RWPE1 (cell line): ENCODE measurements at regions not wholly inside any gene's neighbourhood (a gene's known extent, or its start where the extent isn't known, plus 50 kb on each side); places are given as distances from the start of the nearest gene placed in this dataset.

Source experiments
- CTCF ChIA-PET: fragments of 350-600 bp; sonication (Branson Sonifier 250); formaldehyde crosslinking; extraction: SDS; loops from one replicate; lab custom pipeline; 2021; lab: Yijun Ruan, JAX
- POLR2A ChIA-PET: fragments of 400-600 bp; formaldehyde crosslinking; extraction: SDS; loops from one replicate; lab custom pipeline; 2020; ENCODE audit warnings: antibody characterized with exemption; ENCODE audit not compliant: low non-redundant PET; lab: Yijun Ruan, JAX
- DNase-seq: peaks from one replicate; pipeline ENCODE4 v3.0.0; 2012; ENCODE audit warnings: low spot score
- H3K27ac ChIP-seq: fragments of 450-650 bp; 2 replicates; pipeline ENCODE4 v1.5.1; 2017
- TF ChIP-seq, protein P1 (sequence below): fragments of 450-650 bp; conservative IDR thresholded peaks from 2 replicates; pipeline ENCODE4 v1.5.1; 2017; ENCODE audit warnings: low read depth, mild to moderate bottlenecking

DNA sequence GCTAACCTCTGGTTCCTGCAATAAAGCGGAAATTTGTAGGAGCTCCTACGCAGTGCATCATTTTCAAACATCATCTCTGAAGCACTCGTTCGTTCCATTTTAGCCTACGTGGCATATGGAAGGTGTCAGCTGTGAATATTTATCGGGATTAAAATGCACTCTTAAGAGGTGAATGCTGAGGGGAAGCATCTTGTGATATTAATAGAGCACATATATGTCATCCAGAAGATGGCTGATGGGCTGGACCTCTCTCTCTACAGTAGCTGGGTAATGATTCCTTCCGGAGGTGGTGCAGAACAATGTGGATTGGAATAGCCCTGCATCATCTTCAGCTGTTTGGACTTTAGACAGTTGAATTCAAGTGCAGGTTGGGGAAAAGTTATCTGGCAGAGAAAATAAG, 478.7 kb downstream of the DMAC1 start:
- no peak for DNase-seq
- ChIA-PET CTCF (no interaction called here), POLR2A (no interaction called here)
- H3K27ac ChIP-seq: no peak overlapping the region
- TF ChIP-seq, protein P1, sequence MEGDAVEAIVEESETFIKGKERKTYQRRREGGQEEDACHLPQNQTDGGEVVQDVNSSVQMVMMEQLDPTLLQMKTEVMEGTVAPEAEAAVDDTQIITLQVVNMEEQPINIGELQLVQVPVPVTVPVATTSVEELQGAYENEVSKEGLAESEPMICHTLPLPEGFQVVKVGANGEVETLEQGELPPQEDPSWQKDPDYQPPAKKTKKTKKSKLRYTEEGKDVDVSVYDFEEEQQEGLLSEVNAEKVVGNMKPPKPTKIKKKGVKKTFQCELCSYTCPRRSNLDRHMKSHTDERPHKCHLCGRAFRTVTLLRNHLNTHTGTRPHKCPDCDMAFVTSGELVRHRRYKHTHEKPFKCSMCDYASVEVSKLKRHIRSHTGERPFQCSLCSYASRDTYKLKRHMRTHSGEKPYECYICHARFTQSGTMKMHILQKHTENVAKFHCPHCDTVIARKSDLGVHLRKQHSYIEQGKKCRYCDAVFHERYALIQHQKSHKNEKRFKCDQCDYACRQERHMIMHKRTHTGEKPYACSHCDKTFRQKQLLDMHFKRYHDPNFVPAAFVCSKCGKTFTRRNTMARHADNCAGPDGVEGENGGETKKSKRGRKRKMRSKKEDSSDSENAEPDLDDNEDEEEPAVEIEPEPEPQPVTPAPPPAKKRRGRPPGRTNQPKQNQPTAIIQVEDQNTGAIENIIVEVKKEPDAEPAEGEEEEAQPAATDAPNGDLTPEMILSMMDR: no peak

DNA sequence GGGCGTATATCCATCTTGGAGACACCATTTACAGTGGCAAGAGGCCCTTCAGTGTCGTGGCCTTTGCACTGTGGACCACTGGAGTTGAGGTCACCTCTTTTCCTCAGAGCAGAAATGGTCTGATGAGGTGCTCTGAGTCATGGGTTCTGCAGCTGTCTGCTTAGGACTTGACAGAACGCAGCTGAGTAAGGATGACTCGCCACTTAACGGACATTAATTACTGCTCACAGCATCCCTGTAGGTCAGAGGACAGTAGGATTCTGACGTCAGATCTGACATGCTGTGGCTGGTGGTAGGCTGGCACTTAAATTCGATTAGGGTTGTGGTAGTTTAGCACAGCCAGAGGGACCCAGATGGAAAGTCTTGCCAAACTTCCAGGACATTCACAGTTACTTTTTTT, 479.4 kb downstream of the DMAC1 start:
- peak; percentile 12 for DNase-seq
- ChIA-PET CTCF (no interaction called here), POLR2A (no interaction called here)
- TF ChIP-seq, protein P1: no peak
- no peak overlapping the region for H3K27ac ChIP-seq

DNA sequence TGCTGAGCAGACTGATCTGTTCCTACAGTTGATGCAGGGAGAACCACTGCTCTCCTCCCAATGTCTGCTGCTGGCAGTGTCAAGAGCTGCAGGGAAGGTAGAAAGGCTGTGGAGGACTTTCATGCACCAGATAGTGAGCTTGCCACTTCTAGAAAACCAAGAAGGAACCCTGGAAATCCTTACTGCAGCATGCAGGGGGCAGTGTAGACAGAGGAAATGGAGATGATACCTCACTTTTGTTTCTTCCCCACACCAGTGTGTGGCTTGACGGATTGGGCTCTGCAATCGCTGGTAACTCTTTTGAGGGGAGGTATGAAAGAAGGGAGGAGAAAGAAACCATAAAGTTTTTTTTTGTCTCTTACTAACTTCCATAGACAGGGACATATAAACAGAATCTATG, 480.7 kb downstream of the DMAC1 start:
- no peak overlapping the region for H3K27ac ChIP-seq
- ChIA-PET CTCF (no interaction called here), POLR2A (no interaction called here)
- TF ChIP-seq, protein P1: no peak
- DNase-seq: no peak

DNA sequence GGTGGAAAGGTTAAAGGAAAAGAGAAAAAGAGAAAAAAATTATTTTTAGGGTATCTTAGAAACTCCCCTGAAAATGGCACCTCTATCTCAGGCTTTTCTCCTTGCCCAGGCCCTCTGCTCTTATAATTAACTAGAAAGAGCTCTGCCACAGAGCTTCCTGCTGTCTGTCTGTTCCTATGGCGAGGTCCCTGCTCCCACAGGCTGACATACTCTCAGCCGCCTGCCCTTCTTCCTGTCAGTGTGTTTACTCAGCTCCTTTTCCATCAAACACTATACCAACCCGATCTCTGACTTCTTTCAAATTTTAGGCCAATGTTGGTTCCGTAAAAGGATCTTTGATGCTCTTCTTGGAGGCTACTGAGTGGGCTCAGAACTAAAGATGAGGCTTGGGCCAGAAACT, 482.6 kb downstream of the DMAC1 start:
- no peak for DNase-seq
- TF ChIP-seq, protein P1: no peak
- POLR2A ChIA-PET: no interaction called here
- CTCF ChIA-PET: interaction anchor here (0.6 kb wide), 1 partner anchor 74 kb away, joined by 3 read pairs; no protein-coding TSS in a partner anchor
- no peak overlapping the region for H3K27ac ChIP-seq

DNA sequence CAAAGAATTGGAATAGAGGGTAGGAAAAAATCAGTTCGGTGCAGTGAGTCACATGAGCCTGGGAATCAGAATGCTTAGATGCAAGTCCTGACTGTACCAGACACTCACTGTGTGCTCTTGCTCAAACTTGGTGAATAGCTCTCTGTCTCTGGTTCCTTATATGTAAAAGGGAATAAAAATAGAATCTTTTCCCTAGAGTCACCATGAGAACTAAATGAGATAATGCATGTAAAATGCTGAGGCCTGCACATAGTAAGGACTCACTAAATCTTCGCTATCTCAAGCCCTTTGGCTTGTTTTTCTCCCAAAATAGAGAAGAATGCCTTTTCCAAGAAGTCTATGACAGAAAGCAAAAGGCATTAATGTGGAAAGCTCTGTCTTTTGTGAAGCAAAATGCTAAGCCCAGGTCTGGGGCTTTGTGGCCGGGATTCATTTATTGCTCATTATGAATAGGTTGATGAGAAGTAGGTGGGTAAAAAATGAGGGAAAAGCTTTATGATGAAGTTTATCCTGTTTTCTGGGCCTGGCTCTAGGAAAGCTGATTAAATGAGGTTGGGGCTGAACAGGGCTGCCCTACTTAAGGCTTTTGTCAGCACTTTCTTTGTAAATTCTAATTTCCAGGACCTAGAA, 483.3 kb downstream of the DMAC1 start:
- H3K27ac ChIP-seq: no peak overlapping the region
- no peak for DNase-seq
- ChIA-PET POLR2A (no interaction called here), CTCF (interaction anchor here (0.6 kb wide), 1 partner anchor 74 kb away, joined by 3 read pairs; no protein-coding TSS in a partner anchor)
- TF ChIP-seq, protein P1: no peak

DNA sequence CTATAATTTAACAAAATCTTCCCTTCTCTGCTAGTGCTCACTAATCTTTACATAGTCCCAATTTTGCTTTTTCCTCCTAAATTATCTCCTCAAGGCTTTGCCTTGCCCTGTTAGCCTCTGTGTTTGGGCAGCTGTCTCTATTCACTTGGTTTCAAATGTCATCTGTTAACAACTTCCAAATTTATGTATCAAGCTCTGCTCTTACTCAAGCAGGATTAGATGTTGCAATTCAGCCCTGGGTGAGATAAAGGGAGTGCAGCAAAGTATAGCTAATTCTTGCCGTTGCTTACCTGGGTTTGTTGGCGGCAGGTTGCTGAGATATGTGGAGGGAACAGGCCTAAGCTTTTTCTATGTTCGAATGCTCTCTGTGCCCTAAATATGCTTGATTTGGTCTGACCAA, 483.8 kb downstream of the DMAC1 start:
- TF ChIP-seq, protein P1: no peak
- POLR2A ChIA-PET: no interaction called here
- H3K27ac ChIP-seq: no peak overlapping the region
- DNase-seq: no peak
- CTCF ChIA-PET: no interaction called here
